CD4-positive, CD25-positive, alpha-beta regulatory T cell (primary cell): ENCODE measurements at regions not wholly inside any gene's neighbourhood (a gene's known extent, or its start where the extent isn't known, plus 50 kb on each side); places are given as distances from the start of the nearest gene placed in this dataset.
"Not testable (repeated sequence)": the region's sequence is repeated elsewhere in the genome, so short reads cannot be mapped to it uniquely, and the experiment has no call there.

Source experiments
- ATAC-seq, 2 donors: fragments of 150-1000 bp; cut with Tn5 transposase; one replicate each; pipeline ENCODE4 v1.10.0; 2021; ENCODE audit warnings: low read depth in 2 of 2, moderate number of reproducible peaks in 2 of 2, moderate library complexity in 1 of 2
- DNase-seq, 3 donors: peaks; one replicate each; pipeline versions ENCODE4 v3.0.0 to v3.0.0-alpha.2; 2012 to 2022; ENCODE audit warnings: mixed read lengths in 1 of 3
- H3K27ac ChIP-seq: one replicate; pipeline ENCODE4 v1.7.0; 2013; ENCODE audit warnings: mild to moderate bottlenecking, low read length; ENCODE audit not compliant: insufficient read depth, poor library complexity, severe bottlenecking
- H3K27me3 ChIP-seq: one replicate; pipeline ENCODE4 v1.7.0; 2013; ENCODE audit warnings: low read length; ENCODE audit not compliant: control insufficient read depth, insufficient read depth
- H3K36me3 ChIP-seq: one replicate; pipeline ENCODE4 v1.7.0; 2013; ENCODE audit warnings: mild to moderate bottlenecking, low read length, moderate library complexity; ENCODE audit not compliant: control insufficient read depth, insufficient read depth
- H3K4me1 ChIP-seq: 2 replicates; pipeline ENCODE4 v1.7.0; 2013; ENCODE audit warnings: mild to moderate bottlenecking, low read length; ENCODE audit not compliant: insufficient read depth, control insufficient read depth, poor library complexity, severe bottlenecking
- H3K4me3 ChIP-seq: one replicate; pipeline ENCODE4 v1.7.0; 2013; ENCODE audit warnings: low read depth, mild to moderate bottlenecking, low read length, moderate library complexity
- H3K9me3 ChIP-seq, 2 experiments: 1 replicate in 1 of 2; 2 replicates in 1 of 2; pipeline ENCODE4 v1.7.0; 2013; ENCODE audit warnings: low read length in 2 of 2, mild to moderate bottlenecking in 1 of 2, moderate library complexity in 1 of 2; ENCODE audit not compliant: control insufficient read depth in 2 of 2
- H3K27ac Mint-ChIP-seq, 3 donors: one replicate each; pipeline ENCODE4 v1.8.0; 2020 to 2022; ENCODE audit warnings: mild to moderate bottlenecking in 3 of 3, mixed read lengths in 3 of 3, moderate library complexity in 2 of 3
- H3K27me3 Mint-ChIP-seq: one replicate; pipeline ENCODE4 v1.8.0; 2022; ENCODE audit warnings: mild to moderate bottlenecking, mixed read lengths
- H3K36me3 Mint-ChIP-seq: one replicate; pipeline ENCODE4 v1.8.0; 2020; ENCODE audit warnings: mixed read lengths
- H3K4me1 Mint-ChIP-seq, 4 donors: one replicate each; pipeline ENCODE4 v1.8.0; 2020 to 2022; ENCODE audit warnings: mixed read lengths in 4 of 4, mild to moderate bottlenecking in 1 of 4
- H3K4me3 Mint-ChIP-seq, 4 donors: one replicate each; pipeline ENCODE4 v1.8.0; 2020 to 2022; ENCODE audit warnings: mild to moderate bottlenecking in 4 of 4, mixed read lengths in 4 of 4, moderate library complexity in 3 of 4
- H3K9me3 Mint-ChIP-seq, 7 donors: one replicate each; pipeline ENCODE4 v1.8.0; 2020 to 2022; ENCODE audit warnings: mixed read lengths in 7 of 7, mild to moderate bottlenecking in 3 of 7, moderate library complexity in 2 of 7

GRCh38 chr6:79806661-79807060 is 140.7 kb downstream of the ELOVL4 start:
- H3K9me3 ChIP-seq, ATAC-seq, H3K27me3 ChIP-seq, H3K27ac ChIP-seq, H3K27ac Mint-ChIP-seq, H3K4me3 Mint-ChIP-seq, H3K9me3 Mint-ChIP-seq, DNase-seq, H3K36me3 ChIP-seq, H3K4me3 ChIP-seq, H3K27me3 Mint-ChIP-seq, H3K4me1 Mint-ChIP-seq, H3K36me3 Mint-ChIP-seq, H3K4me1 ChIP-seq: not testable (repeated sequence)

- H3K27ac Mint-ChIP-seq = no peak overlapping the region
- DNase-seq (no peak), ATAC-seq (no peak)
- peaks cover 0 to 7% (median 0%) of the 10 kb centered on the region in 7 donors for H3K9me3 Mint-ChIP-seq
- Histone ChIP-seq H3K9me3 (no peaks in the 10 kb centered on the region), H3K27me3 (peaks cover 1% of the 10 kb centered on the region), H3K4me3 (no peak overlapping the region), H3K27ac (no peak overlapping the region), H3K4me1 (no peaks in the 10 kb centered on the region), H3K36me3 (no peaks in the 10 kb centered on the region)
- no peak overlapping the region for H3K4me3 Mint-ChIP-seq
- H3K27me3 Mint-ChIP-seq = peaks cover 6% of the 10 kb centered on the region
- no peaks in the 10 kb centered on the region for H3K36me3 Mint-ChIP-seq
- no peaks in the 10 kb centered on the region for H3K4me1 Mint-ChIP-seq
Measured at GRCh38 chr6:79804732-79805131, 142.6 kb downstream of the ELOVL4 start.

GRCh38 chr6:79803917-79804316 is 143.4 kb downstream of the ELOVL4 start:
- Mint-ChIP-seq H3K4me1 (no peaks in the 10 kb centered on the region), H3K36me3 (no peaks in the 10 kb centered on the region), H3K4me3 (no peak overlapping the region), H3K27me3 (peaks cover 6% of the 10 kb centered on the region), H3K27ac (no peak overlapping the region), H3K9me3 (peaks cover 0 to 7% (median 0%) of the 10 kb centered on the region in 7 donors)
- Histone ChIP-seq H3K27ac (no peak overlapping the region), H3K27me3 (no peaks in the 10 kb centered on the region), H3K4me1 (no peaks in the 10 kb centered on the region), H3K9me3 (no peaks in the 10 kb centered on the region), H3K36me3 (no peaks in the 10 kb centered on the region), H3K4me3 (no peak overlapping the region)
- ATAC-seq (no peak), DNase-seq (no peak)

GRCh38 chr6:79802657-79803300 is 144.6 kb downstream of the ELOVL4 start:
- ATAC-seq (no peak), DNase-seq (no peak)
- Mint-ChIP-seq H3K27me3 (peaks cover 6% of the 10 kb centered on the region), H3K9me3 (peaks cover 0 to 7% (median 0%) of the 10 kb centered on the region in 7 donors), H3K36me3 (no peaks in the 10 kb centered on the region), H3K4me3 (no peak overlapping the region), H3K4me1 (no peaks in the 10 kb centered on the region), H3K27ac (no peak overlapping the region)
- no peak overlapping the region for H3K27ac ChIP-seq
- H3K4me3 ChIP-seq = no peak overlapping the region
- no peaks in the 10 kb centered on the region for H3K36me3 ChIP-seq
- no peaks in the 10 kb centered on the region for H3K4me1 ChIP-seq
- H3K27me3 ChIP-seq = no peaks in the 10 kb centered on the region
- no peaks in the 10 kb centered on the region for H3K9me3 ChIP-seq

GRCh38 chr6:79801362-79801761 is 146.0 kb downstream of the ELOVL4 start:
- no peaks in the 10 kb centered on the region for H3K9me3 ChIP-seq
- no peak overlapping the region for H3K4me3 ChIP-seq
- H3K27me3 ChIP-seq = no peaks in the 10 kb centered on the region
- no peak for DNase-seq
- peaks cover 6% of the 10 kb centered on the region for H3K27me3 Mint-ChIP-seq
- H3K27ac Mint-ChIP-seq = no peak overlapping the region
- no peak for ATAC-seq
- H3K4me1 ChIP-seq = no peaks in the 10 kb centered on the region
- no peak overlapping the region for H3K27ac ChIP-seq
- no peaks in the 10 kb centered on the region for H3K4me1 Mint-ChIP-seq
- H3K36me3 ChIP-seq = no peaks in the 10 kb centered on the region
- H3K9me3 Mint-ChIP-seq = peaks cover 0 to 7% (median 0%) of the 10 kb centered on the region in 7 donors
- H3K4me3 Mint-ChIP-seq = no peak overlapping the region
- H3K36me3 Mint-ChIP-seq = no peaks in the 10 kb centered on the region

GRCh38 chr6:79798841-79799240 is 148.5 kb downstream of the ELOVL4 start:
- ATAC-seq = no peak
- Histone ChIP-seq H3K9me3 (no peaks in the 10 kb centered on the region), H3K27ac (no peak overlapping the region), H3K27me3 (no peaks in the 10 kb centered on the region), H3K36me3 (no peaks in the 10 kb centered on the region), H3K4me3 (no peak overlapping the region), H3K4me1 (no peaks in the 10 kb centered on the region)
- Mint-ChIP-seq H3K27me3 (no peaks in the 10 kb centered on the region), H3K4me1 (no peaks in the 10 kb centered on the region), H3K36me3 (no peaks in the 10 kb centered on the region), H3K27ac (no peak overlapping the region), H3K9me3 (peaks cover 0 to 5% (median 0%) of the 10 kb centered on the region in 7 donors), H3K4me3 (no peak overlapping the region)
- DNase-seq = no peak

GRCh38 chr6:79797912-79798311 is 149.4 kb downstream of the ELOVL4 start:
- Mint-ChIP-seq H3K4me1 (no peaks in the 10 kb centered on the region), H3K27ac (no peak overlapping the region), H3K27me3 (no peaks in the 10 kb centered on the region), H3K36me3 (no peaks in the 10 kb centered on the region), H3K9me3 (peaks cover 0 to 5% (median 0%) of the 10 kb centered on the region in 7 donors), H3K4me3 (no peak overlapping the region)
- Histone ChIP-seq H3K36me3 (no peaks in the 10 kb centered on the region), H3K27me3 (no peaks in the 10 kb centered on the region), H3K4me1 (no peaks in the 10 kb centered on the region), H3K9me3 (no peaks in the 10 kb centered on the region), H3K27ac (no peak overlapping the region), H3K4me3 (no peak overlapping the region)
- no peak for DNase-seq
- no peak for ATAC-seq

GRCh38 chr6:79797163-79797764 is 150.1 kb downstream of the ELOVL4 start:
- H3K27me3 ChIP-seq = no peaks in the 10 kb centered on the region
- no peak overlapping the region for H3K4me3 Mint-ChIP-seq
- peaks cover 0 to 5% (median 0%) of the 10 kb centered on the region in 7 donors for H3K9me3 Mint-ChIP-seq
- H3K27me3 Mint-ChIP-seq = no peaks in the 10 kb centered on the region
- no peak overlapping the region for H3K27ac Mint-ChIP-seq
- ATAC-seq (no peak), DNase-seq (no peak)
- no peaks in the 10 kb centered on the region for H3K36me3 ChIP-seq
- no peaks in the 10 kb centered on the region for H3K9me3 ChIP-seq
- no peaks in the 10 kb centered on the region for H3K4me1 ChIP-seq
- H3K4me1 Mint-ChIP-seq = no peaks in the 10 kb centered on the region
- no peaks in the 10 kb centered on the region for H3K36me3 Mint-ChIP-seq
- no peak overlapping the region for H3K27ac ChIP-seq
- H3K4me3 ChIP-seq = no peak overlapping the region
